ENCODE measurements at regions not wholly inside any gene's neighbourhood (a gene's known extent, or its start where the extent isn't known, plus 50 kb on each side); places are given as distances from the start of the nearest gene placed in this dataset.

- Histone ChIP-seq H3K9me3 (no peaks in the 10 kb centered on the region), H3K27me3 (no peaks in the 10 kb centered on the region), H3K36me3 (no peaks in the 10 kb centered on the region), H3K4me3 (no peak overlapping the region), H3K27ac (no peak overlapping the region), H3K4me1 (no peaks in the 10 kb centered on the region)
- TF ChIP-seq POLR2A (IDR thresholded peaks at IDR 0.05): no peak
- DNase-seq: no peak
Observed at GRCh38 chr4:125365731-125366130, 51.0 kb downstream of the FAT4 start.

- Histone ChIP-seq H3K4me1 (no peaks in the 10 kb centered on the region), H3K27me3 (no peaks in the 10 kb centered on the region), H3K27ac (peak overlapping the region in 1 of 4 donors; percentile 19), H3K9me3 (no peaks in the 10 kb centered on the region), H3K4me3 (peak overlapping the region in 1 of 4 donors; percentile 18), H3K36me3 (no peaks in the 10 kb centered on the region)
- DNase-seq: no peak
- TF ChIP-seq POLR2A (IDR thresholded peaks at IDR 0.05): no peak
- no peak for TF ChIP-seq CTCF (IDR thresholded peaks at IDR 0.05)
Observed at GRCh38 chr4:125368146-125368545, 53.4 kb downstream of the FAT4 start.

- no peaks in the 10 kb centered on the region for H3K9me3 ChIP-seq
- no peaks in the 10 kb centered on the region for H3K36me3 ChIP-seq
- no peak for DNase-seq
- H3K27me3 ChIP-seq: no peaks in the 10 kb centered on the region
- H3K4me1 ChIP-seq: no peaks in the 10 kb centered on the region
- peak overlapping the region in 2 of 4 donors; percentile 18 to 26 for H3K4me3 ChIP-seq
- H3K27ac ChIP-seq: peak overlapping the region in 1 of 4 donors; percentile 0
- TF ChIP-seq CTCF (IDR thresholded peaks at IDR 0.05) (no peak), POLR2A (IDR thresholded peaks at IDR 0.05) (no peak)
Observed at GRCh38 chr4:125368671-125369081, 53.9 kb downstream of the FAT4 start.

- H3K4me1 ChIP-seq: no peaks in the 10 kb centered on the region
- no peaks in the 10 kb centered on the region for H3K36me3 ChIP-seq
- no peaks in the 10 kb centered on the region for H3K9me3 ChIP-seq
- no peaks in the 10 kb centered on the region for H3K27me3 ChIP-seq
- H3K4me3 ChIP-seq: peak overlapping the region in 1 of 4 donors; percentile 18
- no peak for DNase-seq
- TF ChIP-seq CTCF (IDR thresholded peaks at IDR 0.05): no peak
- peak overlapping the region in 1 of 4 donors; percentile 0 for H3K27ac ChIP-seq
Observed at GRCh38 chr4:125369098-125369497, 54.3 kb downstream of the FAT4 start.

- DNase-seq: no peak
- Histone ChIP-seq H3K9me3 (no peaks in the 10 kb centered on the region), H3K36me3 (no peaks in the 10 kb centered on the region), H3K4me3 (no peak overlapping the region), H3K27me3 (no peaks in the 10 kb centered on the region), H3K27ac (no peak overlapping the region), H3K4me1 (no peaks in the 10 kb centered on the region)
- TF ChIP-seq CTCF (IDR thresholded peaks at IDR 0.05) (no peak), POLR2A (IDR thresholded peaks at IDR 0.05) (no peak)
Observed at GRCh38 chr4:125370478-125370877, 55.7 kb downstream of the FAT4 start.

GRCh38 chr4:125382995-125383394 lies 68.2 kb downstream of the FAT4 start:
- Histone ChIP-seq H3K4me1 (no peaks in the 10 kb centered on the region), H3K4me3 (no peak overlapping the region), H3K36me3 (no peaks in the 10 kb centered on the region), H3K9me3 (no peaks in the 10 kb centered on the region), H3K27ac (no peak overlapping the region), H3K27me3 (no peaks in the 10 kb centered on the region)
- no peak for TF ChIP-seq POLR2A (IDR thresholded peaks at IDR 0.05)
- no peak for TF ChIP-seq CTCF (IDR thresholded peaks at IDR 0.05)
- no peak for DNase-seq

Data from Peyer's patch (tissue), 4 donors.